Skeletal muscle tissue (tissue), 3 donors: ENCODE measurements at regions not wholly inside any gene's neighbourhood (a gene's known extent, or its start where the extent isn't known, plus 50 kb on each side); places are given as distances from the start of the nearest gene placed in this dataset.
A peak's percentile ranks its signal among the peaks of the same experiment; 100 is the strongest.

ENCODE experiments used
- H3K27ac ChIP-seq: one replicate; pipeline ENCODE4 v1.7.0; 2013; ENCODE audit warnings: mild to moderate bottlenecking, low read depth, low read length, inconsistent platforms
- H3K27me3 ChIP-seq, 3 donors: one replicate each; pipeline ENCODE4 v1.7.0; 2013; ENCODE audit warnings: low read length in 3 of 3; ENCODE audit not compliant: control insufficient read depth in 3 of 3, insufficient read depth in 3 of 3
- H3K36me3 ChIP-seq, 3 donors: one replicate each; pipeline ENCODE4 v1.7.0; 2013; ENCODE audit warnings: low read length in 3 of 3; ENCODE audit not compliant: control insufficient read depth in 3 of 3, insufficient read depth in 3 of 3
- H3K4me1 ChIP-seq, 3 donors: one replicate each; pipeline ENCODE4 v1.7.0; 2013; ENCODE audit warnings: low read length in 3 of 3, mild to moderate bottlenecking in 3 of 3; ENCODE audit not compliant: control insufficient read depth in 3 of 3, insufficient read depth in 3 of 3
- H3K4me3 ChIP-seq, 3 donors: one replicate each; pipeline ENCODE4 v1.7.0; 2013; ENCODE audit warnings: low read length in 3 of 3
- H3K9ac ChIP-seq, 3 donors: one replicate each; pipeline ENCODE4 v1.7.0; 2013; ENCODE audit warnings: low read length in 3 of 3, mild to moderate bottlenecking in 3 of 3, moderate library complexity in 2 of 3, low read depth in 1 of 3
- H3K9me3 ChIP-seq, 3 donors: one replicate each; pipeline ENCODE4 v1.7.0; 2013; ENCODE audit warnings: low read length in 3 of 3; ENCODE audit not compliant: control insufficient read depth in 3 of 3
- donor health status: Osteomylitis.

- H3K9ac ChIP-seq, result no peak overlapping the region
- no peaks in the 10 kb centered on the region for H3K36me3 ChIP-seq
- no peak overlapping the region for H3K4me3 ChIP-seq
- no peaks in the 10 kb centered on the region for H3K27me3 ChIP-seq
- H3K27ac ChIP-seq, result no peak overlapping the region
- no peaks in the 10 kb centered on the region for H3K9me3 ChIP-seq
- no peaks in the 10 kb centered on the region for H3K4me1 ChIP-seq
Measured at GRCh38 chr4:187789078-187789477, 206.5 kb upstream of the ZFP42 start.

- Histone ChIP-seq H3K27ac (no peak overlapping the region), H3K9me3 (peaks cover 0 to 2% (median 0%) of the 10 kb centered on the region in 3 donors), H3K36me3 (no peaks in the 10 kb centered on the region), H3K4me1 (no peaks in the 10 kb centered on the region), H3K9ac (no peak overlapping the region), H3K4me3 (no peak overlapping the region), H3K27me3 (no peaks in the 10 kb centered on the region)
Measured at GRCh38 chr4:187795737-187796136, 199.8 kb upstream of the ZFP42 start.

- H3K4me1 ChIP-seq, result no peaks in the 10 kb centered on the region
- no peak overlapping the region for H3K4me3 ChIP-seq
- no peak overlapping the region for H3K27ac ChIP-seq
- H3K9ac ChIP-seq, result no peak overlapping the region
- no peaks in the 10 kb centered on the region for H3K27me3 ChIP-seq
- peaks cover 0 to 2% (median 0%) of the 10 kb centered on the region in 3 donors for H3K9me3 ChIP-seq
- H3K36me3 ChIP-seq, result no peaks in the 10 kb centered on the region
Measured at GRCh38 chr4:187798385-187798784, 197.2 kb upstream of the ZFP42 start.

GRCh38 chr4:187799735-187800134 lies 195.8 kb upstream of the ZFP42 start:
- H3K9ac ChIP-seq, result no peak overlapping the region
- H3K4me1 ChIP-seq, result no peaks in the 10 kb centered on the region
- no peak overlapping the region for H3K4me3 ChIP-seq
- H3K27ac ChIP-seq, result no peak overlapping the region
- H3K36me3 ChIP-seq, result no peaks in the 10 kb centered on the region
- peaks cover 0 to 2% (median 0%) of the 10 kb centered on the region in 3 donors for H3K9me3 ChIP-seq
- H3K27me3 ChIP-seq, result no peaks in the 10 kb centered on the region

GRCh38 chr4:187811591-187811990 lies 184.0 kb upstream of the ZFP42 start:
- Histone ChIP-seq H3K9me3 (peaks cover 0 to 3% (median 0%) of the 10 kb centered on the region in 3 donors), H3K36me3 (no peaks in the 10 kb centered on the region), H3K4me1 (no peaks in the 10 kb centered on the region), H3K27ac (no peak overlapping the region), H3K9ac (no peak overlapping the region), H3K4me3 (no peak overlapping the region), H3K27me3 (no peaks in the 10 kb centered on the region)

- H3K36me3 ChIP-seq, result no peaks in the 10 kb centered on the region
- H3K9ac ChIP-seq, result peak overlapping the region in 2 of 3 donors; percentile 19 to 34
Measured at GRCh38 chr4:187814737-187815465, 180.7 kb upstream of the ZFP42 start.

GRCh38 chr4:187826725-187827124 lies 168.8 kb upstream of the ZFP42 start:
- Histone ChIP-seq H3K36me3 (no peaks in the 10 kb centered on the region), H3K4me3 (no peak overlapping the region), H3K9ac (no peak overlapping the region)

More at GRCh38 chr4:187814737-187815465, 180.7 kb upstream of the ZFP42 start:
- peak overlapping the region; percentile 8 for H3K27ac ChIP-seq
- H3K4me1 ChIP-seq, result no peaks in the 10 kb centered on the region
- peak overlapping the region; percentile 50 to 65 (median 60) for H3K4me3 ChIP-seq
- peaks cover 0 to 3% (median 0%) of the 10 kb centered on the region in 3 donors for H3K9me3 ChIP-seq
- no peaks in the 10 kb centered on the region for H3K27me3 ChIP-seq

GRCh38 chr4:187827631-187828030 lies 167.9 kb upstream of the ZFP42 start:
- Histone ChIP-seq H3K27me3 (no peaks in the 10 kb centered on the region), H3K4me1 (no peaks in the 10 kb centered on the region), H3K36me3 (no peaks in the 10 kb centered on the region), H3K9ac (no peak overlapping the region), H3K4me3 (no peak overlapping the region), H3K9me3 (peaks cover 0 to 3% (median 0%) of the 10 kb centered on the region in 3 donors), H3K27ac (no peak overlapping the region)

More at GRCh38 chr4:187826725-187827124, 168.8 kb upstream of the ZFP42 start:
- H3K27me3 ChIP-seq, result no peaks in the 10 kb centered on the region
- no peak overlapping the region for H3K27ac ChIP-seq
- no peaks in the 10 kb centered on the region for H3K9me3 ChIP-seq
- H3K4me1 ChIP-seq, result no peaks in the 10 kb centered on the region

GRCh38 chr4:187839765-187840164 lies 155.8 kb upstream of the ZFP42 start:
- H3K36me3 ChIP-seq, result no peaks in the 10 kb centered on the region
- no peak overlapping the region for H3K27ac ChIP-seq
- no peaks in the 10 kb centered on the region for H3K9me3 ChIP-seq
- no peaks in the 10 kb centered on the region for H3K27me3 ChIP-seq
- H3K4me1 ChIP-seq, result no peaks in the 10 kb centered on the region
- H3K4me3 ChIP-seq, result no peak overlapping the region
- H3K9ac ChIP-seq, result no peak overlapping the region

- no peaks in the 10 kb centered on the region for H3K9me3 ChIP-seq
- no peak overlapping the region for H3K4me3 ChIP-seq
- no peaks in the 10 kb centered on the region for H3K36me3 ChIP-seq
- no peaks in the 10 kb centered on the region for H3K4me1 ChIP-seq
- H3K9ac ChIP-seq, result no peak overlapping the region
- H3K27me3 ChIP-seq, result no peaks in the 10 kb centered on the region
- no peak overlapping the region for H3K27ac ChIP-seq
Measured at GRCh38 chr4:187840814-187841213, 154.8 kb upstream of the ZFP42 start.
